Immature natural killer cell (primary cell): ENCODE measurements at regions not wholly inside any gene's neighbourhood (a gene's known extent, or its start where the extent isn't known, plus 50 kb on each side); places are given as distances from the start of the nearest gene placed in this dataset.

ENCODE experiments used
- DNase-seq, 3 donors: peaks; one replicate each; pipeline ENCODE4 v3.0.0; 2022; ENCODE audit warnings: mixed read lengths in 1 of 3
- H3K27ac Mint-ChIP-seq, 6 donors: one replicate each; pipeline ENCODE4 v1.8.0; 2020; ENCODE audit warnings: mixed read lengths in 6 of 6, mild to moderate bottlenecking in 5 of 6, inconsistent platforms in 4 of 6, moderate library complexity in 3 of 6
- H3K27me3 Mint-ChIP-seq, 3 donors: one replicate each; pipeline ENCODE4 v1.8.0; 2020 to 2021; ENCODE audit warnings: low read depth in 3 of 3, mild to moderate bottlenecking in 3 of 3, mixed read lengths in 3 of 3, moderate library complexity in 3 of 3, inconsistent platforms in 1 of 3
- H3K36me3 Mint-ChIP-seq, 3 donors: one replicate each; pipeline ENCODE4 v1.8.0; 2020; ENCODE audit warnings: mixed read lengths in 3 of 3, inconsistent platforms in 2 of 3, mild to moderate bottlenecking in 2 of 3
- H3K4me1 Mint-ChIP-seq, 2 donors: one replicate each; pipeline ENCODE4 v1.8.0; 2020; ENCODE audit warnings: inconsistent platforms in 2 of 2, mild to moderate bottlenecking in 2 of 2, mixed read lengths in 2 of 2, moderate library complexity in 1 of 2
- H3K4me3 Mint-ChIP-seq, 5 donors: one replicate each; pipeline ENCODE4 v1.8.0; 2020; ENCODE audit warnings: mild to moderate bottlenecking in 5 of 5, mixed read lengths in 5 of 5, inconsistent platforms in 3 of 5, moderate library complexity in 3 of 5
- H3K9me3 Mint-ChIP-seq, 6 donors: one replicate each; pipeline ENCODE4 v1.8.0; 2020; ENCODE audit warnings: mild to moderate bottlenecking in 6 of 6, mixed read lengths in 6 of 6, inconsistent platforms in 4 of 6, moderate library complexity in 3 of 6

- H3K4me3 Mint-ChIP-seq, result no peak overlapping the region
- no peak overlapping the region for H3K27ac Mint-ChIP-seq
- H3K4me1 Mint-ChIP-seq, result no peaks in the 10 kb centered on the region
- peaks cover 0 to 4% (median 0%) of the 10 kb centered on the region in 3 donors for H3K27me3 Mint-ChIP-seq
- peaks cover 0 to 9% (median 3%) of the 10 kb centered on the region in 6 donors for H3K9me3 Mint-ChIP-seq
- H3K36me3 Mint-ChIP-seq, result no peaks in the 10 kb centered on the region
- DNase-seq, result no peak
These were observed 381.5 kb upstream of the KLF4 start for GRCh38 chr9:107870927-107871680.

GRCh38 chr9:107870221-107870620 lies 380.7 kb upstream of the KLF4 start:
- H3K4me1 Mint-ChIP-seq, result no peaks in the 10 kb centered on the region
- no peak overlapping the region for H3K27ac Mint-ChIP-seq
- no peak for DNase-seq
- H3K27me3 Mint-ChIP-seq, result peaks cover 0 to 4% (median 2%) of the 10 kb centered on the region in 3 donors
- peaks cover 0 to 5% (median 3%) of the 10 kb centered on the region in 6 donors for H3K9me3 Mint-ChIP-seq
- H3K4me3 Mint-ChIP-seq, result no peak overlapping the region
- no peaks in the 10 kb centered on the region for H3K36me3 Mint-ChIP-seq

GRCh38 chr9:107869111-107869510 lies 379.5 kb upstream of the KLF4 start:
- no peak for DNase-seq
- Mint-ChIP-seq H3K9me3 (peaks cover 0 to 5% (median 4%) of the 10 kb centered on the region in 6 donors), H3K27me3 (peaks cover 0 to 4% (median 2%) of the 10 kb centered on the region in 3 donors), H3K4me3 (no peak overlapping the region), H3K4me1 (no peaks in the 10 kb centered on the region), H3K27ac (no peak overlapping the region), H3K36me3 (no peaks in the 10 kb centered on the region)

GRCh38 chr9:107868186-107868585 lies 378.6 kb upstream of the KLF4 start:
- H3K9me3 Mint-ChIP-seq, result peaks cover 0 to 5% (median 4%) of the 10 kb centered on the region in 6 donors
- peaks cover 0 to 4% (median 2%) of the 10 kb centered on the region in 3 donors for H3K27me3 Mint-ChIP-seq
- no peaks in the 10 kb centered on the region for H3K4me1 Mint-ChIP-seq
- no peaks in the 10 kb centered on the region for H3K36me3 Mint-ChIP-seq
- H3K27ac Mint-ChIP-seq, result no peak overlapping the region
- no peak overlapping the region for H3K4me3 Mint-ChIP-seq
- DNase-seq, result no peak

- H3K9me3 Mint-ChIP-seq, result peaks cover 0 to 6% (median 4%) of the 10 kb centered on the region in 6 donors
- no peak overlapping the region for H3K4me3 Mint-ChIP-seq
- peaks cover 0 to 4% (median 2%) of the 10 kb centered on the region in 3 donors for H3K27me3 Mint-ChIP-seq
- H3K36me3 Mint-ChIP-seq, result no peaks in the 10 kb centered on the region
- H3K4me1 Mint-ChIP-seq, result no peaks in the 10 kb centered on the region
- no peak overlapping the region for H3K27ac Mint-ChIP-seq
- no peak for DNase-seq
These were observed 378.2 kb upstream of the KLF4 start for GRCh38 chr9:107867738-107868137.

GRCh38 chr9:107866711-107867311 lies 377.2 kb upstream of the KLF4 start:
- H3K4me3 Mint-ChIP-seq, result no peak overlapping the region
- no peaks in the 10 kb centered on the region for H3K4me1 Mint-ChIP-seq

GRCh38 chr9:107863396-107863795 lies 373.8 kb upstream of the KLF4 start:
- no peaks in the 10 kb centered on the region for H3K36me3 Mint-ChIP-seq

More at GRCh38 chr9:107866711-107867311, 377.2 kb upstream of the KLF4 start:
- Mint-ChIP-seq H3K27ac (no peak overlapping the region), H3K36me3 (no peaks in the 10 kb centered on the region), H3K27me3 (peaks cover 0 to 4% (median 2%) of the 10 kb centered on the region in 3 donors), H3K9me3 (peaks cover 0 to 6% (median 4%) of the 10 kb centered on the region in 6 donors)
- DNase-seq, result no peak

GRCh38 chr9:107862881-107863280 lies 373.3 kb upstream of the KLF4 start:
- Mint-ChIP-seq H3K9me3 (peaks cover 0 to 6% (median 2%) of the 10 kb centered on the region in 6 donors), H3K4me1 (no peaks in the 10 kb centered on the region), H3K27ac (no peak overlapping the region), H3K36me3 (no peaks in the 10 kb centered on the region), H3K27me3 (peaks cover 0 to 2% (median 2%) of the 10 kb centered on the region in 3 donors), H3K4me3 (no peak overlapping the region)
- no peak for DNase-seq

More at GRCh38 chr9:107863396-107863795, 373.8 kb upstream of the KLF4 start:
- Mint-ChIP-seq H3K4me3 (no peak overlapping the region), H3K27ac (no peak overlapping the region), H3K9me3 (peaks cover 0 to 6% (median 2%) of the 10 kb centered on the region in 6 donors), H3K4me1 (no peaks in the 10 kb centered on the region), H3K27me3 (peaks cover 0 to 2% (median 2%) of the 10 kb centered on the region in 3 donors)
- DNase-seq, result no peak

GRCh38 chr9:107862323-107862722 lies 372.8 kb upstream of the KLF4 start:
- H3K36me3 Mint-ChIP-seq, result no peaks in the 10 kb centered on the region
- H3K4me3 Mint-ChIP-seq, result no peak overlapping the region
- peaks cover 0 to 2% (median 0%) of the 10 kb centered on the region in 3 donors for H3K27me3 Mint-ChIP-seq
- H3K27ac Mint-ChIP-seq, result no peak overlapping the region
- H3K4me1 Mint-ChIP-seq, result no peaks in the 10 kb centered on the region
- peaks cover 0 to 6% (median 2%) of the 10 kb centered on the region in 6 donors for H3K9me3 Mint-ChIP-seq
- DNase-seq, result no peak

- Mint-ChIP-seq H3K27ac (no peak overlapping the region), H3K4me3 (no peak overlapping the region), H3K9me3 (peaks cover 0 to 6% (median under 1%) of the 10 kb centered on the region in 6 donors), H3K27me3 (peaks cover 0 to 2% (median 0%) of the 10 kb centered on the region in 3 donors), H3K36me3 (no peaks in the 10 kb centered on the region), H3K4me1 (no peaks in the 10 kb centered on the region)
- no peak for DNase-seq
These were observed 371.5 kb upstream of the KLF4 start for GRCh38 chr9:107861075-107861474.

GRCh38 chr9:107858260-107858659 lies 368.7 kb upstream of the KLF4 start:
- H3K27me3 Mint-ChIP-seq, result peaks cover 0 to 2% (median 0%) of the 10 kb centered on the region in 3 donors
- peaks cover 0 to 7% (median 3%) of the 10 kb centered on the region in 6 donors for H3K9me3 Mint-ChIP-seq
- DNase-seq, result no peak
- no peaks in the 10 kb centered on the region for H3K36me3 Mint-ChIP-seq
- no peak overlapping the region for H3K4me3 Mint-ChIP-seq
- no peak overlapping the region for H3K27ac Mint-ChIP-seq
- no peaks in the 10 kb centered on the region for H3K4me1 Mint-ChIP-seq

- no peak overlapping the region for H3K4me3 Mint-ChIP-seq
- H3K36me3 Mint-ChIP-seq, result no peaks in the 10 kb centered on the region
- peaks cover 0 to 9% (median 3%) of the 10 kb centered on the region in 6 donors for H3K9me3 Mint-ChIP-seq
- H3K4me1 Mint-ChIP-seq, result no peaks in the 10 kb centered on the region
- no peak overlapping the region for H3K27ac Mint-ChIP-seq
- peaks cover 0 to 2% (median 0%) of the 10 kb centered on the region in 3 donors for H3K27me3 Mint-ChIP-seq
- no peak for DNase-seq
These were observed 367.1 kb upstream of the KLF4 start for GRCh38 chr9:107856633-107857032.

GRCh38 chr9:107855164-107855563 lies 365.6 kb upstream of the KLF4 start:
- Mint-ChIP-seq H3K4me1 (no peaks in the 10 kb centered on the region), H3K36me3 (no peaks in the 10 kb centered on the region), H3K9me3 (peaks cover 0 to 9% (median 3%) of the 10 kb centered on the region in 6 donors), H3K27ac (no peak overlapping the region), H3K27me3 (peaks cover 0 to 2% (median 0%) of the 10 kb centered on the region in 3 donors), H3K4me3 (no peak overlapping the region)
- DNase-seq, result no peak

GRCh38 chr9:107853461-107853860 lies 363.9 kb upstream of the KLF4 start:
- Mint-ChIP-seq H3K4me1 (no peaks in the 10 kb centered on the region), H3K27ac (no peak overlapping the region), H3K36me3 (no peaks in the 10 kb centered on the region), H3K9me3 (peaks cover 0 to 9% (median 3%) of the 10 kb centered on the region in 6 donors), H3K27me3 (peaks cover 0 to 2% (median 0%) of the 10 kb centered on the region in 3 donors), H3K4me3 (no peak overlapping the region)
- DNase-seq, result no peak
